Activated CD4-positive, alpha-beta T cell treated with anti-CD3 and anti-CD28 coated beads for 36 hours (primary cell): ENCODE measurements at regions not wholly inside any gene's neighbourhood (a gene's known extent, or its start where the extent isn't known, plus 50 kb on each side); places are given as distances from the start of the nearest gene placed in this dataset.

Source experiments
- ATAC-seq: fragments of 200-7000 bp; cut with Tn5 transposase; one replicate; pipeline ENCODE4 v1.10.0; 2021; ENCODE audit warnings: mild to moderate bottlenecking, moderate library complexity
- CTCF ChIA-PET: fragments of 350-600 bp; sonication (Branson Sonifier 250); formaldehyde crosslinking; loops from one replicate; lab custom pipeline; 2021; ENCODE audit warnings: antibody characterized with exemption; lab: Charles Lee
- POLR2A ChIA-PET: fragments of 350-600 bp; sonication (Branson Sonifier 250); formaldehyde crosslinking; loops from one replicate; lab custom pipeline; 2021; ENCODE audit warnings: antibody characterized with exemption, inconsistent platforms; lab: Charles Lee
- DNase-seq: peaks from one replicate; pipeline ENCODE4 v3.0.0-alpha.2; 2020
- H3K27ac Mint-ChIP-seq: one replicate; pipeline ENCODE4 v1.8.0; 2021; ENCODE audit warnings: mixed read lengths
- H3K27me3 Mint-ChIP-seq: one replicate; pipeline ENCODE4 v1.8.0; 2021; ENCODE audit warnings: mixed read lengths
- H3K36me3 Mint-ChIP-seq: one replicate; pipeline ENCODE4 v1.8.0; 2021; ENCODE audit warnings: low read depth, mixed read lengths
- H3K4me1 Mint-ChIP-seq: one replicate; pipeline ENCODE4 v1.8.0; 2021; ENCODE audit warnings: mixed read lengths
- H3K4me3 Mint-ChIP-seq: one replicate; pipeline ENCODE4 v1.8.0; 2021; ENCODE audit warnings: mild to moderate bottlenecking, moderate library complexity, mixed read lengths
- H3K9me3 Mint-ChIP-seq: one replicate; pipeline ENCODE4 v1.8.0; 2021; ENCODE audit warnings: low read depth, mixed read lengths
- intact Hi-C, 2 experiments: fragments of 100-400 bp; cut with DNase I in 1 of 2; cut with micrococcal nuclease in 1 of 2; formaldehyde crosslinking; loops; one replicate each; pipeline versions ENCODE4 v1.14.2 to v1.15.1; 2022 to 2024; cut with DNase I, micrococcal nuclease

- POLR2A ChIA-PET, result no interaction called here
- peak; percentile 99 for ATAC-seq
Observed at GRCh38 chr18:35770376-35771014, 189.0 kb downstream of the GALNT1 start.

GRCh38 chr18:35771172-35771571, 189.6 kb downstream of the GALNT1 start:
- intact Hi-C loops, result no loop called here
- Mint-ChIP-seq H3K9me3 (no peaks in the 10 kb centered on the region), H3K27ac (no peak overlapping the region), H3K4me3 (no peak overlapping the region), H3K27me3 (peaks cover 6% of the 10 kb centered on the region), H3K4me1 (peaks cover 2% of the 10 kb centered on the region), H3K36me3 (no peaks in the 10 kb centered on the region)
- DNase-seq, result no peak
- ChIA-PET CTCF (no interaction called here), POLR2A (no interaction called here)
- ATAC-seq, result no peak

More at GRCh38 chr18:35770376-35771014, 189.0 kb downstream of the GALNT1 start:
- Mint-ChIP-seq H3K9me3 (no peaks in the 10 kb centered on the region), H3K27me3 (peaks cover 6% of the 10 kb centered on the region), H3K4me1 (peaks cover 2% of the 10 kb centered on the region), H3K36me3 (no peaks in the 10 kb centered on the region), H3K4me3 (no peak overlapping the region), H3K27ac (no peak overlapping the region)
- CTCF ChIA-PET, result interaction anchor here (0.6 kb wide), 1 partner anchor 14 kb away, joined by 5 read pairs; no protein-coding TSS in a partner anchor
- intact Hi-C loops, result no loop called here
- DNase-seq, result peak; percentile 27

- Mint-ChIP-seq H3K27ac (no peak overlapping the region), H3K27me3 (peaks cover 12% of the 10 kb centered on the region), H3K4me3 (no peak overlapping the region), H3K36me3 (no peaks in the 10 kb centered on the region), H3K9me3 (no peaks in the 10 kb centered on the region), H3K4me1 (no peaks in the 10 kb centered on the region)
- CTCF ChIA-PET, result no interaction called here
- DNase-seq (no peak), ATAC-seq (no peak)
- intact Hi-C loops, result no loop called here
- POLR2A ChIA-PET, result no interaction called here
Observed at GRCh38 chr18:35775887-35776286, 194.3 kb downstream of the GALNT1 start.

GRCh38 chr18:35776473-35776872, 194.9 kb downstream of the GALNT1 start:
- POLR2A ChIA-PET, result no interaction called here
- Mint-ChIP-seq H3K4me3 (no peak overlapping the region), H3K4me1 (no peaks in the 10 kb centered on the region), H3K36me3 (no peaks in the 10 kb centered on the region), H3K27me3 (peaks cover 15% of the 10 kb centered on the region), H3K9me3 (no peaks in the 10 kb centered on the region), H3K27ac (no peak overlapping the region)
- ATAC-seq, result no peak
- intact Hi-C loops, result no loop called here
- DNase-seq, result no peak
- CTCF ChIA-PET, result interaction anchor here (0.7 kb wide), 1 partner anchor 20 kb away, joined by 5 read pairs; no protein-coding TSS in a partner anchor

GRCh38 chr18:35777039-35777438, 195.4 kb upstream of the RMP24 start:
- Mint-ChIP-seq H3K4me1 (no peaks in the 10 kb centered on the region), H3K9me3 (no peaks in the 10 kb centered on the region), H3K27me3 (peaks cover 15% of the 10 kb centered on the region), H3K27ac (no peak overlapping the region), H3K4me3 (no peak overlapping the region), H3K36me3 (no peaks in the 10 kb centered on the region)
- no peak for DNase-seq
- intact Hi-C loops, result no loop called here
- no peak for ATAC-seq
- ChIA-PET POLR2A (no interaction called here), CTCF (interaction anchor here (0.7 kb wide), 1 partner anchor 21 kb away, joined by 5 read pairs; no protein-coding TSS in a partner anchor)

GRCh38 chr18:35778850-35779627, 193.4 kb upstream of the RMP24 start:
- ATAC-seq (no peak), DNase-seq (no peak)
- no peak overlapping the region for H3K4me3 Mint-ChIP-seq
- no peaks in the 10 kb centered on the region for H3K4me1 Mint-ChIP-seq
- POLR2A ChIA-PET, result no interaction called here
- no peaks in the 10 kb centered on the region for H3K9me3 Mint-ChIP-seq
- H3K36me3 Mint-ChIP-seq, result no peaks in the 10 kb centered on the region
- peaks cover 15% of the 10 kb centered on the region for H3K27me3 Mint-ChIP-seq
- no peak overlapping the region for H3K27ac Mint-ChIP-seq
- CTCF ChIA-PET, result no interaction called here
- intact Hi-C loops, result no loop called here

- H3K27ac Mint-ChIP-seq, result no peak overlapping the region
- ATAC-seq (no peak), DNase-seq (no peak)
- no peaks in the 10 kb centered on the region for H3K36me3 Mint-ChIP-seq
- no peaks in the 10 kb centered on the region for H3K4me1 Mint-ChIP-seq
- ChIA-PET POLR2A (interaction anchor here (0.6 kb wide), 1 partner anchor 225 kb away, joined by 3 read pairs; no protein-coding TSS in a partner anchor), CTCF (interaction anchor here (0.5 kb wide), 1 partner anchor 55 kb away, joined by 3 read pairs; no protein-coding TSS in a partner anchor)
- H3K27me3 Mint-ChIP-seq, result peaks cover 11% of the 10 kb centered on the region
- intact Hi-C loops, result no loop called here
- H3K4me3 Mint-ChIP-seq, result no peak overlapping the region
- no peaks in the 10 kb centered on the region for H3K9me3 Mint-ChIP-seq
Observed at GRCh38 chr18:35780937-35781336, 191.5 kb upstream of the RMP24 start.

DNA sequence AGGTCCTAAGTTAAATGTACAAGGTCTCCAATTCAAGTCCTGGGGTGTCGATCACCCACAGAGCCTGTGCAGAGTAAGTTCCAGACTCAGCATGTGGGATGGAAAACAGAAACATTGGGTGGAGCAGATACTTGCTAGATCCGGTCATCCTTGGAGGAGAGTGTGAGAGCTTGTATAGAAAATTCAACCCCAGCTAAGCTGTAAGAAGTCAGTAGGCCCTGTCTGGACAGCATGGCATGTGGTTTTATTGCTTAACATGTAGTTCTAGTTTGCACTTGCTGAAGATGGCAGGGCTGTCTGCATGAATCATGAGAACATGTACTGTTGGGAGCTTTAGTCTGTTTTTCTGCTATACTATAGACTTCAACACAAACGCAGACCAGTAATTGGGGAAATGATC, 189.6 kb upstream of the RMP24 start:
- CTCF ChIA-PET, result no interaction called here

GRCh38 chr18:35786365-35787042, 186.0 kb upstream of the RMP24 start:
- ATAC-seq (no peak), DNase-seq (no peak)
- POLR2A ChIA-PET, result no interaction called here
- intact Hi-C loops, result no loop called here
- no peaks in the 10 kb centered on the region for H3K4me1 Mint-ChIP-seq
- H3K4me3 Mint-ChIP-seq, result no peak overlapping the region
- H3K27ac Mint-ChIP-seq, result no peak overlapping the region
- H3K9me3 Mint-ChIP-seq, result no peaks in the 10 kb centered on the region
- CTCF ChIA-PET, result no interaction called here
- no peaks in the 10 kb centered on the region for H3K36me3 Mint-ChIP-seq
- peaks cover 12% of the 10 kb centered on the region for H3K27me3 Mint-ChIP-seq

More for the DNA sequence above, 189.6 kb upstream of the RMP24 start:
- Mint-ChIP-seq H3K4me3 (no peak overlapping the region), H3K27me3 (peaks cover 9% of the 10 kb centered on the region), H3K27ac (no peak overlapping the region), H3K36me3 (no peaks in the 10 kb centered on the region), H3K9me3 (no peaks in the 10 kb centered on the region), H3K4me1 (no peaks in the 10 kb centered on the region)
- POLR2A ChIA-PET, result no interaction called here
- intact Hi-C loops, result no loop called here
- ATAC-seq (no peak), DNase-seq (no peak)

DNA sequence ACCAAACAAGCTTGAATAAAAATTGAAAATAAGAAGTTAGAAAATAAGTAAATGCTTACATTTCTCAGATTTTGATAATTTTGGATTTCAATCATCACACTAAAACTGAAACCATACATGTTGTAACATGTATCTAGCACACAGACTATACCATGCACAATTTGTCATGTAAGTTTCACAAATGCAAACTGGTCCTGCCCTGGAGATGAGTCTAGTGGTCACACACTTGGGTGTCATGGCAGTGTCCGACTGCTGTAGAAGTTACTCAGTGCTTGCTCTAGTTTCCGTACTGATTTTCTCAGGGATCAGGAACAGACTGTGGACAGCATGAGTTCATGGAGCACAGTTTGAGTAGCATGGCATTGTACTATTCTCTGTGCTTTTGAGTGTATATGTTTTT, 182.9 kb upstream of the RMP24 start:
- Mint-ChIP-seq H3K36me3 (no peaks in the 10 kb centered on the region), H3K4me3 (no peak overlapping the region), H3K27ac (no peak overlapping the region), H3K9me3 (no peaks in the 10 kb centered on the region), H3K27me3 (peaks cover 19% of the 10 kb centered on the region), H3K4me1 (no peaks in the 10 kb centered on the region)
- intact Hi-C loops, result no loop called here
- ATAC-seq (no peak), DNase-seq (no peak)
- ChIA-PET POLR2A (no interaction called here), CTCF (interaction anchor here (0.6 to 0.7 kb wide), 2 partner anchors 34 to 823 kb away, joined by 3 to 4 read pairs; no protein-coding TSS in a partner anchor)

DNA sequence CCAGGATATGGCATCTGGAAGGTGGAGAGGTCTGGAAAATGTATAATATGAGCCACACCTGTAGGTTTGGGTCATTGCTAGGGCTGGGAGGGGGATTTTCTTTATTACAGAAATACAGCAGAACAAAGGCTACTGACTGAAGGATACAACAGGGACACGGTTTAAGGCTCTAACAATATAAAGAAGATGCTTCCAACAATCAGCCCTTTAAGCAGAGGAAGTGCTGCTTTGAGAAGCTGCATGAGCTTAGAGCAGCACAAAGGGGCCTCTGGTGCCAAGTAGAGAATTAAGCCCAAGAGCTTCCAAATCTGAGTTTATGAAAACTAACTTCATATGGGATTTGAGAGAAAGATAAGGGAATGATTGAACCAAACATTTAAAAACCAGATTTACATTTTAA, 174.5 kb upstream of the RMP24 start:
- H3K36me3 Mint-ChIP-seq, result no peaks in the 10 kb centered on the region
- CTCF ChIA-PET, result interaction anchor here (0.5 to 0.7 kb wide), 2 partner anchors 43 to 87 kb away, joined by 3 read pairs; no protein-coding TSS in a partner anchor
- no peak overlapping the region for H3K4me3 Mint-ChIP-seq
- ATAC-seq (no peak), DNase-seq (no peak)
- H3K27ac Mint-ChIP-seq, result no peak overlapping the region
- H3K27me3 Mint-ChIP-seq, result peaks cover 8% of the 10 kb centered on the region
- H3K9me3 Mint-ChIP-seq, result no peaks in the 10 kb centered on the region
- intact Hi-C loops, result no loop called here
- POLR2A ChIA-PET, result interaction anchor here (0.6 kb wide), 1 partner anchor 266 kb away, joined by 8 read pairs; no protein-coding TSS in a partner anchor
- no peaks in the 10 kb centered on the region for H3K4me1 Mint-ChIP-seq
